GM23338 (cell line): ENCODE measurements at regions not wholly inside any gene's neighbourhood (a gene's known extent, or its start where the extent isn't known, plus 50 kb on each side); places are given as distances from the start of the nearest gene placed in this dataset.
A peak's percentile ranks its signal among the peaks of the same experiment; 100 is the strongest.

Experiments used
- ATAC-seq: fragments of 200-7000 bp; cut with Tn5 transposase; 3 replicates; pipeline ENCODE4 v1.9.1; 2020
- DNase-seq: peaks from one replicate; pipeline ENCODE4 v3.0.0-alpha.2; 2015; ENCODE audit warnings: low spot score
- H2AFZ ChIP-seq: fragments of 200-600 bp; sonication (generic); 2 replicates; pipeline ENCODE4 v1.8.0; 2016; ENCODE audit warnings: antibody characterized with exemption, mild to moderate bottlenecking, moderate library complexity
- H3F3A ChIP-seq: fragments of 200-600 bp; sonication (generic); replicated peaks from 2 replicates; pipeline ENCODE4 v1.8.0; 2017; ENCODE audit warnings: antibody characterized with exemption, mixed run types, low read depth
- H3K27ac ChIP-seq: fragments of 200-600 bp; sonication (generic); 2 replicates; pipeline ENCODE4 v1.6.1; 2016; ENCODE audit warnings: low read depth
- H3K27me3 ChIP-seq: fragments of 200-600 bp; sonication (generic); 2 replicates; pipeline ENCODE4 v1.8.0; 2016; ENCODE audit warnings: mild to moderate bottlenecking, mixed run types, moderate library complexity; ENCODE audit not compliant: insufficient read depth
- H3K36me3 ChIP-seq: fragments of 200-600 bp; sonication (generic); 2 replicates; pipeline ENCODE4 v1.8.0; 2016; ENCODE audit warnings: mild to moderate bottlenecking; ENCODE audit not compliant: insufficient read depth
- H3K4me1 ChIP-seq: fragments of 200-600 bp; sonication (generic); 2 replicates; pipeline ENCODE4 v1.8.0; 2016; ENCODE audit warnings: mild to moderate bottlenecking, moderate library complexity; ENCODE audit not compliant: insufficient read depth
- H3K4me2 ChIP-seq: fragments of 200-600 bp; sonication (generic); 2 replicates; pipeline ENCODE4 v1.7.1; 2017; ENCODE audit warnings: mixed run types
- H3K4me3 ChIP-seq: fragments of 200-600 bp; sonication (generic); 2 replicates; pipeline ENCODE4 v1.6.1; 2016; ENCODE audit warnings: mixed run types
- H3K79me2 ChIP-seq: fragments of 200-600 bp; sonication (generic); replicated peaks from 2 replicates; pipeline ENCODE4 v1.8.0; 2017; ENCODE audit warnings: mild to moderate bottlenecking; ENCODE audit not compliant: insufficient read depth
- H3K9me2 ChIP-seq: fragments of 200-600 bp; sonication (generic); 2 replicates; pipeline ENCODE4 v1.8.0; 2017; ENCODE audit not compliant: insufficient read depth
- H4K20me1 ChIP-seq: fragments of 200-600 bp; sonication (generic); replicated peaks from 2 replicates; pipeline ENCODE4 v1.8.0; 2017; ENCODE audit warnings: mild to moderate bottlenecking; ENCODE audit not compliant: insufficient read depth
- H3K27ac Mint-ChIP-seq: 2 replicates; pipeline ENCODE4 v1.8.0; 2020; ENCODE audit warnings: inconsistent platforms, mild to moderate bottlenecking, moderate library complexity, mixed read lengths
- H3K27me3 Mint-ChIP-seq: 3 replicates; pipeline ENCODE4 v1.8.0; 2022; ENCODE audit warnings: low read depth, mild to moderate bottlenecking, moderate library complexity, mixed read lengths, inconsistent platforms; ENCODE audit not compliant: insufficient read depth, poor library complexity
- H3K36me3 Mint-ChIP-seq: 3 replicates; pipeline ENCODE4 v1.8.0; 2021; ENCODE audit warnings: low read depth, mild to moderate bottlenecking, inconsistent platforms, moderate library complexity, mixed read lengths
- H3K4me1 Mint-ChIP-seq: 3 replicates; pipeline ENCODE4 v1.8.0; 2020; ENCODE audit warnings: mild to moderate bottlenecking, inconsistent platforms, mixed read lengths
- H3K4me3 Mint-ChIP-seq: 3 replicates; pipeline ENCODE4 v1.8.0; 2021; ENCODE audit warnings: moderate library complexity, mild to moderate bottlenecking, inconsistent platforms, mixed read lengths
- H3K9me3 Mint-ChIP-seq: 3 replicates; pipeline ENCODE4 v1.8.0; 2020; ENCODE audit warnings: moderate library complexity, mild to moderate bottlenecking, inconsistent platforms, mixed read lengths
- CREB1 ChIP-seq: fragments of 250-450 bp; sonication (Bioruptor Pico); IDR thresholded peaks from 2 replicates; pipeline ENCODE4 v1.5.0; 2020; ENCODE audit warnings: low read depth, mild to moderate bottlenecking, moderate library complexity
- CTCF ChIP-seq, 2 experiments: fragments of 200-600 bp in 1 of 2; sonication (generic) in 1 of 2; conservative IDR thresholded peaks; 2 replicates each; pipeline versions ENCODE4 v1.5.1 to v1.6.1; 2016 to 2017; ENCODE audit warnings: antibody characterized with exemption in 2 of 2, low read depth in 2 of 2, mild to moderate bottlenecking in 2 of 2, moderate library complexity in 1 of 2
- ETS1 ChIP-seq: IDR thresholded peaks from 2 replicates; pipeline ENCODE4 v1.6.1; 2016; ENCODE audit warnings: antibody characterized with exemption
- EZH2 ChIP-seq: fragments of 200-600 bp; sonication (generic); IDR thresholded peaks from one replicate; pipeline ENCODE4 v1.8.0; 2017; ENCODE audit warnings: antibody characterized with exemption, mild to moderate bottlenecking, low read depth; ENCODE audit not compliant: unreplicated experiment
- EZH2phosphoT487 ChIP-seq: fragments of 200-600 bp; sonication (generic); IDR thresholded peaks from one replicate; pipeline ENCODE4 v1.8.1; 2018; ENCODE audit warnings: antibody characterized with exemption; ENCODE audit not compliant: unreplicated experiment
- JUNB ChIP-seq: IDR thresholded peaks from one replicate; pipeline ENCODE4 v1.6.1; 2016; ENCODE audit warnings: antibody characterized with exemption; ENCODE audit not compliant: unreplicated experiment
- NANOG ChIP-seq: IDR thresholded peaks from 2 replicates; pipeline ENCODE4 v1.6.1; 2016; ENCODE audit warnings: antibody characterized with exemption, borderline replicate concordance
- REST ChIP-seq: IDR thresholded peaks from one replicate; pipeline ENCODE4 v1.6.1; 2018; ENCODE audit warnings: antibody characterized with exemption; ENCODE audit not compliant: unreplicated experiment
- STAT1 ChIP-seq: IDR thresholded peaks from one replicate; pipeline ENCODE4 v1.6.1; 2016; ENCODE audit warnings: antibody characterized with exemption; ENCODE audit not compliant: unreplicated experiment
- ZNF114 ChIP-seq: fragments of 250-450 bp; sonication (Bioruptor Pico); IDR thresholded peaks from 2 replicates; pipeline ENCODE4 v1.5.0; 2020; ENCODE audit warnings: mild to moderate bottlenecking, moderate library complexity
- ZNF331 ChIP-seq: fragments of 250-450 bp; sonication (Bioruptor Pico); IDR thresholded peaks from 2 replicates; pipeline ENCODE4 v1.5.0; 2020; ENCODE audit warnings: low read depth, mild to moderate bottlenecking, moderate library complexity

- no peak for DNase-seq
- no peaks in the 10 kb centered on the region for H3K79me2 ChIP-seq
- no peak overlapping the region for H2AFZ ChIP-seq
- H3K4me2 ChIP-seq: no peak overlapping the region
- TF ChIP-seq STAT1 (no peak), EZH2 (no peak), CTCF (conservative IDR thresholded peaks at IDR 0.05; ENCODE audit: low read depth in 2 of 2) (no peak), CREB1 (CRISPR knock-in tag) (no peak), REST (no peak), NANOG (no peak), ETS1 (no peak), ZNF331 (CRISPR knock-in tag) (no peak), EZH2phosphoT487 (no peak)
- no peaks in the 10 kb centered on the region for H3K4me1 ChIP-seq
- H3K4me3 Mint-ChIP-seq: no peak overlapping the region
- peaks cover 2% of the 10 kb centered on the region; the same call in 2 of the 3 replicates for H3K36me3 Mint-ChIP-seq
- H3K27ac ChIP-seq: no peak overlapping the region
- no peak for ATAC-seq
- H3K36me3 ChIP-seq: no peaks in the 10 kb centered on the region
- no peak overlapping the region for H3K4me3 ChIP-seq
- H3K4me1 Mint-ChIP-seq: peaks cover 6% of the 10 kb centered on the region; the same call in 2 of the 3 replicates
- no peaks in the 10 kb centered on the region for H3K27me3 ChIP-seq
- peaks cover under 1% of the 10 kb centered on the region for H3K27me3 Mint-ChIP-seq
- no peak overlapping the region for H3K27ac Mint-ChIP-seq
- no peaks in the 10 kb centered on the region for H3F3A ChIP-seq
- H3K9me2 ChIP-seq: peaks cover 3% of the 10 kb centered on the region; the same call in 1 of the 2 replicates
- H4K20me1 ChIP-seq: no peaks in the 10 kb centered on the region
- H3K9me3 Mint-ChIP-seq: peaks cover 16% of the 10 kb centered on the region
Observed at GRCh38 chr12:91622037-91622436, 439.4 kb upstream of the DCN start.

- no peaks in the 10 kb centered on the region for H3K79me2 ChIP-seq
- no peak overlapping the region for H3K4me2 ChIP-seq
- H3K4me1 ChIP-seq: 0 out of 2 replicates have a peak, but pooled peaks cover 5% of the 10 kb centered on the region
- ATAC-seq: peak; percentile 40; the same call in 2 of the 3 replicates
- Mint-ChIP-seq H3K4me3 (no peak overlapping the region), H3K9me3 (peaks cover 8% of the 10 kb centered on the region), H3K27me3 (peaks cover 2% of the 10 kb centered on the region), H3K27ac (no peak overlapping the region), H3K4me1 (peaks cover 6% of the 10 kb centered on the region; the same call in 2 of the 3 replicates), H3K36me3 (no peaks in the 10 kb centered on the region)
- no peak overlapping the region for H3K27ac ChIP-seq
- no peaks in the 10 kb centered on the region for H3F3A ChIP-seq
- H3K27me3 ChIP-seq: no peaks in the 10 kb centered on the region
- peaks cover 3% of the 10 kb centered on the region; the same call in 1 of the 2 replicates for H3K9me2 ChIP-seq
- no peaks in the 10 kb centered on the region for H3K36me3 ChIP-seq
- H3K4me3 ChIP-seq: no peak overlapping the region
- no peaks in the 10 kb centered on the region for H4K20me1 ChIP-seq
- DNase-seq: no peak
- peak overlapping the region; percentile 76 for H2AFZ ChIP-seq
- TF ChIP-seq STAT1: no peak
- TF ChIP-seq CTCF (conservative IDR thresholded peaks at IDR 0.05; ENCODE audit: low read depth in 2 of 2): no peak
- TF ChIP-seq NANOG: no peak
- no peak for TF ChIP-seq EZH2
- no peak for TF ChIP-seq ZNF114 (CRISPR knock-in tag)
- no peak for TF ChIP-seq EZH2phosphoT487
- TF ChIP-seq ZNF331 (CRISPR knock-in tag): no peak
- TF ChIP-seq CREB1 (CRISPR knock-in tag): no peak
- TF ChIP-seq JUNB: no peak
Observed at GRCh38 chr12:91620992-91621391, 438.4 kb upstream of the DCN start.
